ENCODE measurements at regions not wholly inside any gene's neighbourhood (a gene's known extent, or its start where the extent isn't known, plus 50 kb on each side); places are given as distances from the start of the nearest gene placed in this dataset.

DNA sequence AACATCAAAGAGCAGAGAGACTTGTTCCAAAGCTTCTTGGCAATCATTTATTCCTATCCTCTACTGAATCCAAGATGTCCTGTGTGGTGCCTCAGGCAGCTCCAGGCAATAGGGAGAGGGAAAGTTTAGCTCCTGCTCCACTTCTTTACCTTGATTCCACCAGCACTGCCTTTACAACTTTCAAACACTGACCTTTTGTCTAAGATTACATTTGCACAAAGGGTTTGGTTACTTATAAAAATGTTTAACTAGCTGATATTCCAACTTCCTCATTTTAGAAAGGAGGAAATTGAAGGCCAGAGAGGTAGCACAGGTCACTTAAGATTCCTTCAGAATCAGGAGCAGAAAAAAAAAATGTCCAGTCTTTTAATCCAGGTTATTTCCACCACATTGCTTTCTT, 192.7 kb downstream of the BTG1 start:
- TF ChIP-seq CTCF (IDR thresholded peaks at IDR 0.05 in 8 of 11, conservative IDR thresholded peaks at IDR 0.05 in 3 of 11) (no peak), POLR2AphosphoS5 (IDR thresholded peaks at IDR 0.05) (no peak), POLR2A (IDR thresholded peaks at IDR 0.05) (no peak)
